ENCODE measurements at regions not wholly inside any gene's neighbourhood (a gene's known extent, or its start where the extent isn't known, plus 50 kb on each side); places are given as distances from the start of the nearest gene placed in this dataset.

DNA sequence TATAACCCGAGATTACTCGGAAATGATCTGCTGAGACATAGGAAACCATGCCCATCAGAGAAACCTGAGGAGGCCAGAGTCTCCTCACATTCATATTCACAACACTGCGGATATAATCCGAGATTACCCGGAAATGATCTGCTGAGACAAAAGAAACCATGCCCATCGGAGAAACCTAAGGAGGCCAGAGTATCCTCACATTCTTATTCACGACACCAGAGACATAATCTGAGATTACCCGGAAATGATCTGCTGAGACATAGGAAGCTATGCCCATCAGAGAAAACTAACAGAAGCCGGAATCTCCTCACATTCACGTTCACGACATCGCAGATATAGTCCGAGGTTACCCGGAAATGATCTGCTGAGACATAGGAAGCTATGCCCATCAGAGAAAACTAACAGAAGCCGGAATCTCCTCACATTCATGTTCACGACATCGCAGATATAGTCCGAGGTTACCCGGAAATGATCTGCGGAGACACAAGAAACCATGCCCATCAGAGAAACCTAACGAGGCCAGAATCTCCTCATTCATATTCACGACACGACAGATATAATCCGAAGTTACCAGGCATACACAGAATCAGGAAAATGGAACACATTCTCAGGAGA is 422.3 kb upstream of the AKR1E2 start:
- TF ChIP-seq, protein P1, sequence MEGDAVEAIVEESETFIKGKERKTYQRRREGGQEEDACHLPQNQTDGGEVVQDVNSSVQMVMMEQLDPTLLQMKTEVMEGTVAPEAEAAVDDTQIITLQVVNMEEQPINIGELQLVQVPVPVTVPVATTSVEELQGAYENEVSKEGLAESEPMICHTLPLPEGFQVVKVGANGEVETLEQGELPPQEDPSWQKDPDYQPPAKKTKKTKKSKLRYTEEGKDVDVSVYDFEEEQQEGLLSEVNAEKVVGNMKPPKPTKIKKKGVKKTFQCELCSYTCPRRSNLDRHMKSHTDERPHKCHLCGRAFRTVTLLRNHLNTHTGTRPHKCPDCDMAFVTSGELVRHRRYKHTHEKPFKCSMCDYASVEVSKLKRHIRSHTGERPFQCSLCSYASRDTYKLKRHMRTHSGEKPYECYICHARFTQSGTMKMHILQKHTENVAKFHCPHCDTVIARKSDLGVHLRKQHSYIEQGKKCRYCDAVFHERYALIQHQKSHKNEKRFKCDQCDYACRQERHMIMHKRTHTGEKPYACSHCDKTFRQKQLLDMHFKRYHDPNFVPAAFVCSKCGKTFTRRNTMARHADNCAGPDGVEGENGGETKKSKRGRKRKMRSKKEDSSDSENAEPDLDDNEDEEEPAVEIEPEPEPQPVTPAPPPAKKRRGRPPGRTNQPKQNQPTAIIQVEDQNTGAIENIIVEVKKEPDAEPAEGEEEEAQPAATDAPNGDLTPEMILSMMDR (IDR thresholded peaks at IDR 0.05), result no peak
- TF ChIP-seq POLR2AphosphoS5 (IDR thresholded peaks at IDR 0.05), result no peak
- TF ChIP-seq POLR2A (IDR thresholded peaks at IDR 0.05), result no peak
- TF ChIP-seq EP300 (IDR thresholded peaks at IDR 0.05; ENCODE audit: low read depth), result no peak
